Peyer's patch (tissue), 4 donors: ENCODE measurements at regions not wholly inside any gene's neighbourhood (a gene's known extent, or its start where the extent isn't known, plus 50 kb on each side); places are given as distances from the start of the nearest gene placed in this dataset.

Experiments
- POLR2A ChIP-seq, 2 donors: fragments of 450-650 bp; IDR thresholded peaks; one replicate each; pipeline ENCODE4 v1.5.1; 2017; ENCODE audit warnings: antibody characterized with exemption in 2 of 2, mild to moderate bottlenecking in 2 of 2, moderate library complexity in 2 of 2
- TF ChIP-seq, protein P1 (sequence below), 6 experiments: fragments of 450-650 bp in 4 of 6; fragments of 200-600 bp in 2 of 6; sonication (generic) in 1 of 6; IDR thresholded peaks; one replicate each; pipeline ENCODE4 v1.5.1; 2017 to 2019; ENCODE audit warnings: antibody characterized with exemption in 6 of 6, mild to moderate bottlenecking in 3 of 6, moderate library complexity in 1 of 6

- TF ChIP-seq, protein P1, sequence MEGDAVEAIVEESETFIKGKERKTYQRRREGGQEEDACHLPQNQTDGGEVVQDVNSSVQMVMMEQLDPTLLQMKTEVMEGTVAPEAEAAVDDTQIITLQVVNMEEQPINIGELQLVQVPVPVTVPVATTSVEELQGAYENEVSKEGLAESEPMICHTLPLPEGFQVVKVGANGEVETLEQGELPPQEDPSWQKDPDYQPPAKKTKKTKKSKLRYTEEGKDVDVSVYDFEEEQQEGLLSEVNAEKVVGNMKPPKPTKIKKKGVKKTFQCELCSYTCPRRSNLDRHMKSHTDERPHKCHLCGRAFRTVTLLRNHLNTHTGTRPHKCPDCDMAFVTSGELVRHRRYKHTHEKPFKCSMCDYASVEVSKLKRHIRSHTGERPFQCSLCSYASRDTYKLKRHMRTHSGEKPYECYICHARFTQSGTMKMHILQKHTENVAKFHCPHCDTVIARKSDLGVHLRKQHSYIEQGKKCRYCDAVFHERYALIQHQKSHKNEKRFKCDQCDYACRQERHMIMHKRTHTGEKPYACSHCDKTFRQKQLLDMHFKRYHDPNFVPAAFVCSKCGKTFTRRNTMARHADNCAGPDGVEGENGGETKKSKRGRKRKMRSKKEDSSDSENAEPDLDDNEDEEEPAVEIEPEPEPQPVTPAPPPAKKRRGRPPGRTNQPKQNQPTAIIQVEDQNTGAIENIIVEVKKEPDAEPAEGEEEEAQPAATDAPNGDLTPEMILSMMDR (IDR thresholded peaks at IDR 0.05), result no peak
- no peak for TF ChIP-seq POLR2A (IDR thresholded peaks at IDR 0.05)
Measured at GRCh38 chrX:134172588-134173259, 64.3 kb upstream of the CCDC160 start.
